ENCODE measurements at regions not wholly inside any gene's neighbourhood (a gene's known extent, or its start where the extent isn't known, plus 50 kb on each side); places are given as distances from the start of the nearest gene placed in this dataset.

DNA sequence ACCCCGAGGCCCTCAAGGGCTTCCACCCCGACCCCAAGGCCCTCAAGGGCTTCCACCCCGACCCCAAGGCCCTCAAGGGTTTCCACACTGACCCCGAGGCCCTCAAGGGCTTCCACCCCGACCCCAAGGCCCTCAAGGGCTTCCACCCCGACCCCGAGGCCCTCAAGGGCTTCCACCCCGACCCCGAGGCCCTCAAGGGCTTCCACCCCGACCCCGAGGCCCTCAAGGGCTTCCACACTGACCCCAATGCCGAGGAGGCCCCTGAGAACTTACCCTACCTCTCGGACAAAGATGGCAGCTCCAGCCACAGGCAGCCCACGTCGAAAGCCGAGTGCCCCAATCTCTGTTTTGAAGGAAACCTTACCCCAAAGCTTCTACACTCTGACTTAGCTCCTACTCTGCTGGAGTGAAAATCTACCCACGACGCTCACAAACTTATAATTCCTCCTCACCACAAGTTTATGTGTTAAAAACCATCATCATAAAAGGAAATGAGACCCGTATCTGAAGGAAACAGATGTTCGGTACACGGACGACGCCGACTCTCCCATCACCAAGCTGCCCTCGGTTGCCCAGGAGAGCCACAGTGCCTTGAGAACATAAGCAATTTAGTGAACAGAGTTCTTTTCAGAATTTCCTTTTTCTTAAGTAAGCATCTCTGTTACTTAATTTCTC lies 61.2 kb upstream of the RPH3AL start:
- no peak for DNase-seq (ENCODE audit: low read depth in 1 of 2, low spot score in 1 of 2)
- WGBS (ENCODE audit: missing lambda C conversion rate) = 83% methylated on average over 16 of the region's 25 CpGs
- FAIRE-seq = no peak
- H3K27ac ChIP-seq = no peak overlapping the region
- no peak for ATAC-seq
- peaks cover 21% of the 10 kb centered on the region for H3K4me1 ChIP-seq
- ChIA-PET POLR2A (no interaction called here), CTCF (interaction anchor here (0.7 to 4.6 kb wide), 8 partner anchors 9 to 567 kb away, joined by 3 to 76 read pairs (median 3); no protein-coding TSS in a partner anchor)
- TF ChIP-seq, protein P1, sequence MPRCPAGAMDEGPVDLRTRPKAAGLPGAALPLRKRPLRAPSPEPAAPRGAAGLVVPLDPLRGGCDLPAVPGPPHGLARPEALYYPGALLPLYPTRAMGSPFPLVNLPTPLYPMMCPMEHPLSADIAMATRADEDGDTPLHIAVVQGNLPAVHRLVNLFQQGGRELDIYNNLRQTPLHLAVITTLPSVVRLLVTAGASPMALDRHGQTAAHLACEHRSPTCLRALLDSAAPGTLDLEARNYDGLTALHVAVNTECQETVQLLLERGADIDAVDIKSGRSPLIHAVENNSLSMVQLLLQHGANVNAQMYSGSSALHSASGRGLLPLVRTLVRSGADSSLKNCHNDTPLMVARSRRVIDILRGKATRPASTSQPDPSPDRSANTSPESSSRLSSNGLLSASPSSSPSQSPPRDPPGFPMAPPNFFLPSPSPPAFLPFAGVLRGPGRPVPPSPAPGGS (IDR thresholded peaks at IDR 0.05) = no peak
- TF ChIP-seq PHF8 (IDR thresholded peaks at IDR 0.05; ENCODE audit: borderline replicate concordance, low read depth) (no peak), SREBF2 (IDR thresholded peaks at IDR 0.05) (no peak), ZC3H11A (IDR thresholded peaks at IDR 0.05) (no peak), NFE2L2 (conservative IDR thresholded peaks at IDR 0.05; ENCODE audit: low read length) (no peak), ZFP36 (IDR thresholded peaks at IDR 0.05; ENCODE audit: borderline replicate concordance, partially characterized antibody) (no peak)
- TF ChIP-seq, protein P2, sequence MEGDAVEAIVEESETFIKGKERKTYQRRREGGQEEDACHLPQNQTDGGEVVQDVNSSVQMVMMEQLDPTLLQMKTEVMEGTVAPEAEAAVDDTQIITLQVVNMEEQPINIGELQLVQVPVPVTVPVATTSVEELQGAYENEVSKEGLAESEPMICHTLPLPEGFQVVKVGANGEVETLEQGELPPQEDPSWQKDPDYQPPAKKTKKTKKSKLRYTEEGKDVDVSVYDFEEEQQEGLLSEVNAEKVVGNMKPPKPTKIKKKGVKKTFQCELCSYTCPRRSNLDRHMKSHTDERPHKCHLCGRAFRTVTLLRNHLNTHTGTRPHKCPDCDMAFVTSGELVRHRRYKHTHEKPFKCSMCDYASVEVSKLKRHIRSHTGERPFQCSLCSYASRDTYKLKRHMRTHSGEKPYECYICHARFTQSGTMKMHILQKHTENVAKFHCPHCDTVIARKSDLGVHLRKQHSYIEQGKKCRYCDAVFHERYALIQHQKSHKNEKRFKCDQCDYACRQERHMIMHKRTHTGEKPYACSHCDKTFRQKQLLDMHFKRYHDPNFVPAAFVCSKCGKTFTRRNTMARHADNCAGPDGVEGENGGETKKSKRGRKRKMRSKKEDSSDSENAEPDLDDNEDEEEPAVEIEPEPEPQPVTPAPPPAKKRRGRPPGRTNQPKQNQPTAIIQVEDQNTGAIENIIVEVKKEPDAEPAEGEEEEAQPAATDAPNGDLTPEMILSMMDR (IDR thresholded peaks at IDR 0.05) = no peak
- TF ChIP-seq, protein P3, sequence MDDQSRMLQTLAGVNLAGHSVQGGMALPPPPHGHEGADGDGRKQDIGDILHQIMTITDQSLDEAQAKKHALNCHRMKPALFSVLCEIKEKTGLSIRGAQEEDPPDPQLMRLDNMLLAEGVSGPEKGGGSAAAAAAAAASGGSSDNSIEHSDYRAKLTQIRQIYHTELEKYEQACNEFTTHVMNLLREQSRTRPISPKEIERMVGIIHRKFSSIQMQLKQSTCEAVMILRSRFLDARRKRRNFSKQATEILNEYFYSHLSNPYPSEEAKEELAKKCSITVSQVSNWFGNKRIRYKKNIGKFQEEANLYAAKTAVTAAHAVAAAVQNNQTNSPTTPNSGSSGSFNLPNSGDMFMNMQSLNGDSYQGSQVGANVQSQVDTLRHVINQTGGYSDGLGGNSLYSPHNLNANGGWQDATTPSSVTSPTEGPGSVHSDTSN (IDR thresholded peaks at IDR 0.05) = no peak
- H3K9me3 ChIP-seq = no peaks in the 10 kb centered on the region
- no peak overlapping the region for H3K4me2 ChIP-seq
- no peak overlapping the region for H3K4me3 ChIP-seq

DNA sequence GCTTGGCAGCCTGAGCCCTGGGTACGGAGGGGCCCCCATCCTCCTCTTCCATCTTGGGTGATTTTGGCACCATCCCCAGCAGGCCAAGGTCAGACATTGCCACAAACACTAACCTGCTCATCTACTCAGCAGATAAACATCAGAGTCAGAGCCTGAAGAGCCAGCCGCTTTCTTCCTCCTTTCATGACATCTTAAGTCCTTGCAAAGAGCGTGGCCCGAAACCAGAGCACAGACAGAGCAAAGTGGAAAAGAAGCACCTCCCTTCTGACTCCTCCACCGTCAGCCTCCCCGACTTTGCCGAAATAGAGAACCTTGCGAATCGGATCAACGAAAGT lies 60.4 kb upstream of the RPH3AL start:
- Histone ChIP-seq H3K9me3 (no peaks in the 10 kb centered on the region), H3K4me1 (peaks cover 21% of the 10 kb centered on the region), H3K27ac (no peak overlapping the region), H3K4me3 (no peak overlapping the region), H3K4me2 (no peak overlapping the region)
- TF ChIP-seq CHD2 (IDR thresholded peaks at IDR 0.05; ENCODE audit: low read length, partially characterized antibody) = no peak
- no peak for TF ChIP-seq EP300 (IDR thresholded peaks at IDR 0.05)
- TF ChIP-seq RARB (CRISPR knock-in tag; IDR thresholded peaks at IDR 0.05) = no peak
- no peak for TF ChIP-seq MAZ (IDR thresholded peaks at IDR 0.05; ENCODE audit: borderline replicate concordance, low read depth, low read length)
- no peak for TF ChIP-seq RAD21 (conservative IDR thresholded peaks at IDR 0.05 in 1 of 2, IDR thresholded peaks at IDR 0.05 in 1 of 2)
- TF ChIP-seq NFE2L2 (conservative IDR thresholded peaks at IDR 0.05; ENCODE audit: low read length) = no peak
- TF ChIP-seq GATA3 (IDR thresholded peaks at IDR 0.05; ENCODE audit: borderline replicate concordance) = no peak
- TF ChIP-seq, protein P4, sequence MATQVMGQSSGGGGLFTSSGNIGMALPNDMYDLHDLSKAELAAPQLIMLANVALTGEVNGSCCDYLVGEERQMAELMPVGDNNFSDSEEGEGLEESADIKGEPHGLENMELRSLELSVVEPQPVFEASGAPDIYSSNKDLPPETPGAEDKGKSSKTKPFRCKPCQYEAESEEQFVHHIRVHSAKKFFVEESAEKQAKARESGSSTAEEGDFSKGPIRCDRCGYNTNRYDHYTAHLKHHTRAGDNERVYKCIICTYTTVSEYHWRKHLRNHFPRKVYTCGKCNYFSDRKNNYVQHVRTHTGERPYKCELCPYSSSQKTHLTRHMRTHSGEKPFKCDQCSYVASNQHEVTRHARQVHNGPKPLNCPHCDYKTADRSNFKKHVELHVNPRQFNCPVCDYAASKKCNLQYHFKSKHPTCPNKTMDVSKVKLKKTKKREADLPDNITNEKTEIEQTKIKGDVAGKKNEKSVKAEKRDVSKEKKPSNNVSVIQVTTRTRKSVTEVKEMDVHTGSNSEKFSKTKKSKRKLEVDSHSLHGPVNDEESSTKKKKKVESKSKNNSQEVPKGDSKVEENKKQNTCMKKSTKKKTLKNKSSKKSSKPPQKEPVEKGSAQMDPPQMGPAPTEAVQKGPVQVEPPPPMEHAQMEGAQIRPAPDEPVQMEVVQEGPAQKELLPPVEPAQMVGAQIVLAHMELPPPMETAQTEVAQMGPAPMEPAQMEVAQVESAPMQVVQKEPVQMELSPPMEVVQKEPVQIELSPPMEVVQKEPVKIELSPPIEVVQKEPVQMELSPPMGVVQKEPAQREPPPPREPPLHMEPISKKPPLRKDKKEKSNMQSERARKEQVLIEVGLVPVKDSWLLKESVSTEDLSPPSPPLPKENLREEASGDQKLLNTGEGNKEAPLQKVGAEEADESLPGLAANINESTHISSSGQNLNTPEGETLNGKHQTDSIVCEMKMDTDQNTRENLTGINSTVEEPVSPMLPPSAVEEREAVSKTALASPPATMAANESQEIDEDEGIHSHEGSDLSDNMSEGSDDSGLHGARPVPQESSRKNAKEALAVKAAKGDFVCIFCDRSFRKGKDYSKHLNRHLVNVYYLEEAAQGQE (IDR thresholded peaks at IDR 0.05) = no peak
- no peak for TF ChIP-seq JUNB (IDR thresholded peaks at IDR 0.05)
- TF ChIP-seq CBX8 (IDR thresholded peaks at IDR 0.05) = no peak
- TF ChIP-seq FOSL2 (IDR thresholded peaks at IDR 0.05) = no peak
- no peak for TF ChIP-seq FOSL2 (CRISPR knock-in tag; IDR thresholded peaks at IDR 0.05)
- no peak for TF ChIP-seq RNF2 (IDR thresholded peaks at IDR 0.05; ENCODE audit: borderline replicate concordance, low read depth)
- no peak for DNase-seq (ENCODE audit: low read depth in 1 of 2, low spot score in 1 of 2)
- CTCF ChIA-PET = interaction anchor here (0.6 to 3.3 kb wide), 52 partner anchors 12 to 685 kb away, joined by 3 to 410 read pairs (median 6); partner anchors contain the start of genes GLOD4, MRM3, NXN and RFLNB
- FAIRE-seq = no peak
- 94% methylated on average over 10 of the region's 10 CpGs for WGBS (ENCODE audit: missing lambda C conversion rate)
- POLR2A ChIA-PET = interaction anchor here (1.2 kb wide), 1 partner anchor 288 kb away, joined by 7 read pairs; no protein-coding TSS in a partner anchor
- ATAC-seq = no peak
